Liver (tissue), 7 donors: ENCODE measurements at regions not wholly inside any gene's neighbourhood (a gene's known extent, or its start where the extent isn't known, plus 50 kb on each side); places are given as distances from the start of the nearest gene placed in this dataset.

ENCODE experiments used
- DNase-seq: peaks from one replicate; pipeline ENCODE4 v3.0.0-alpha.2; 2017; ENCODE audit warnings: low spot score
- H3K27ac ChIP-seq, 2 donors: one replicate each; pipeline ENCODE4 v1.7.0; 2013; ENCODE audit warnings: inconsistent platforms in 2 of 2, low read length in 2 of 2, control low read depth in 1 of 2, low read depth in 1 of 2, mild to moderate bottlenecking in 1 of 2
- H3K27me3 ChIP-seq, 4 donors: one replicate each; pipeline versions ENCODE4 v1.6.1 to v1.7.0; 2013; ENCODE audit warnings: low read length in 3 of 4, inconsistent platforms in 1 of 4, mild to moderate bottlenecking in 1 of 4, moderate library complexity in 1 of 4; ENCODE audit not compliant: control insufficient read depth in 4 of 4, insufficient read depth in 4 of 4
- H3K36me3 ChIP-seq, 4 donors: one replicate each; pipeline versions ENCODE4 v1.6.1 to v1.7.0; 2013; ENCODE audit warnings: low read length in 3 of 4, mild to moderate bottlenecking in 3 of 4, low read depth in 1 of 4, moderate library complexity in 1 of 4; ENCODE audit not compliant: control insufficient read depth in 4 of 4, insufficient read depth in 3 of 4
- H3K4me1 ChIP-seq, 4 donors: one replicate each; pipeline versions ENCODE4 v1.6.1 to v1.7.0; 2013; ENCODE audit warnings: low read length in 3 of 4, mild to moderate bottlenecking in 3 of 4, moderate library complexity in 1 of 4; ENCODE audit not compliant: control insufficient read depth in 4 of 4, insufficient read depth in 4 of 4
- H3K4me3 ChIP-seq, 3 donors: one replicate each; pipeline versions ENCODE4 v1.6.1 to v1.7.0; 2013; ENCODE audit warnings: low read length in 3 of 3, control low read depth in 1 of 3, low read depth in 1 of 3, mild to moderate bottlenecking in 1 of 3
- H3K9ac ChIP-seq, 2 donors: one replicate each; pipeline ENCODE4 v1.7.0; 2013; ENCODE audit warnings: low read length in 2 of 2, mild to moderate bottlenecking in 2 of 2, moderate library complexity in 2 of 2, control low read depth in 1 of 2, low read depth in 1 of 2
- H3K9me3 ChIP-seq, 4 donors: one replicate each; pipeline versions ENCODE4 v1.6.1 to v1.7.0; 2013; ENCODE audit warnings: low read length in 3 of 4; ENCODE audit not compliant: control insufficient read depth in 4 of 4
- ATF3 ChIP-seq: IDR thresholded peaks from 2 replicates; pipeline ENCODE4 v1.6.1; 2016; ENCODE audit warnings: antibody characterized with exemption
- EGR1 ChIP-seq, 2 donors: IDR thresholded peaks; 2 replicates each; pipeline ENCODE4 v1.6.1; 2016 to 2018; ENCODE audit warnings: antibody characterized with exemption in 2 of 2, low read depth in 2 of 2
- FOXA1 ChIP-seq: IDR thresholded peaks from 2 replicates; pipeline ENCODE4 v1.6.1; 2016; ENCODE audit warnings: antibody characterized with exemption
- FOXA2 ChIP-seq: IDR thresholded peaks from 2 replicates; pipeline ENCODE4 v1.6.1; 2016; ENCODE audit warnings: antibody characterized with exemption
- GABPA ChIP-seq, 2 donors: IDR thresholded peaks in 1 of 2; conservative IDR thresholded peaks in 1 of 2; 2 replicates each; pipeline ENCODE4 v1.6.1; 2016; ENCODE audit warnings: antibody characterized with exemption in 2 of 2, mild to moderate bottlenecking in 1 of 2, moderate library complexity in 1 of 2
- HNF4G ChIP-seq: IDR thresholded peaks from 2 replicates; pipeline ENCODE4 v1.6.1; 2016; ENCODE audit warnings: antibody characterized with exemption
- MAX ChIP-seq: IDR thresholded peaks from 2 replicates; pipeline ENCODE4 v1.6.1; 2016; ENCODE audit warnings: antibody characterized with exemption
- NR2F2 ChIP-seq: IDR thresholded peaks from 2 replicates; pipeline ENCODE4 v1.6.1; 2016; ENCODE audit warnings: antibody characterized with exemption
- REST ChIP-seq: IDR thresholded peaks from 2 replicates; pipeline ENCODE4 v1.6.1; 2016; ENCODE audit warnings: antibody characterized with exemption, mild to moderate bottlenecking
- TAF1 ChIP-seq: conservative IDR thresholded peaks from 2 replicates; pipeline ENCODE4 v1.6.1; 2016; ENCODE audit warnings: antibody characterized with exemption, mild to moderate bottlenecking
- YY1 ChIP-seq: IDR thresholded peaks from 2 replicates; pipeline ENCODE4 v1.6.1; 2016; ENCODE audit warnings: antibody characterized with exemption, mild to moderate bottlenecking
- ZBTB33 ChIP-seq: IDR thresholded peaks from 2 replicates; pipeline ENCODE4 v1.6.1; 2016; ENCODE audit warnings: antibody characterized with exemption
- WGBS: extraction: QIAGEN DNeasy Blood & Tissue Kit; methylation state at CpG from one replicate; pipeline ENCODE4 v1.1.7; 2013; 5-methylcytosine and 5-hydroxymethylcytosine counted together
- donor health status: healthy.
- donor health status: healthy.
- donor health status: healthy.
- donor health status: healthy.

- no peak overlapping the region for H3K27ac ChIP-seq
- H3K27me3 ChIP-seq, result no peaks in the 10 kb centered on the region
- no peaks in the 10 kb centered on the region for H3K9me3 ChIP-seq
- no peaks in the 10 kb centered on the region for H3K36me3 ChIP-seq
- DNase-seq, result no peak
- no peak overlapping the region for H3K9ac ChIP-seq
- WGBS, result 84% methylated on average over 8 of the region's 8 CpGs
- H3K4me3 ChIP-seq, result no peak overlapping the region
- TF ChIP-seq ZBTB33, result no peak
- TF ChIP-seq EGR1 (IDR thresholded peaks at IDR 0.05; ENCODE audit: low read depth in 2 of 2), result no peak
- TF ChIP-seq YY1, result no peak
- no peak for TF ChIP-seq TAF1
- no peak for TF ChIP-seq FOXA1
- no peak for TF ChIP-seq HNF4G
- no peak for TF ChIP-seq REST
- no peak for TF ChIP-seq MAX
- TF ChIP-seq GABPA (IDR thresholded peaks at IDR 0.05 in 1 of 2, conservative IDR thresholded peaks at IDR 0.05 in 1 of 2), result no peak
- TF ChIP-seq ATF3, result no peak
- no peak for TF ChIP-seq NR2F2
- peaks cover 3 to 18% (median 7%) of the 10 kb centered on the region in 4 donors for H3K4me1 ChIP-seq
These were observed 134.9 kb upstream of the NRIP1 start for GRCh38 chr21:15199414-15200383.

- 55% methylated on average over 3 of the region's 3 CpGs for WGBS
- Histone ChIP-seq H3K36me3 (no peaks in the 10 kb centered on the region), H3K27me3 (no peaks in the 10 kb centered on the region), H3K9me3 (no peaks in the 10 kb centered on the region), H3K4me3 (no peak overlapping the region), H3K4me1 (peaks cover 0 to 17% (median 13%) of the 10 kb centered on the region in 4 donors), H3K9ac (no peak overlapping the region), H3K27ac (no peak overlapping the region)
- DNase-seq, result no peak
- TF ChIP-seq GABPA (IDR thresholded peaks at IDR 0.05 in 1 of 2, conservative IDR thresholded peaks at IDR 0.05 in 1 of 2), result no peak
- TF ChIP-seq NR2F2, result no peak
- no peak for TF ChIP-seq FOXA2
- TF ChIP-seq FOXA1, result no peak
These were observed 138.9 kb upstream of the NRIP1 start for GRCh38 chr21:15203740-15204139.
